Loucy (cell line): ENCODE measurements at regions not wholly inside any gene's neighbourhood (a gene's known extent, or its start where the extent isn't known, plus 50 kb on each side); places are given as distances from the start of the nearest gene placed in this dataset.

ENCODE experiments used
- H2AFZ ChIP-seq: fragments of 200-600 bp; sonication (generic); 2 replicates; pipeline ENCODE4 v1.6.0; 2016; ENCODE audit warnings: antibody characterized with exemption, mild to moderate bottlenecking, low read length, moderate library complexity
- H3F3A ChIP-seq: fragments of 200-600 bp; 2 replicates; pipeline ENCODE4 v1.6.0; 2016; ENCODE audit warnings: antibody characterized with exemption, low read depth, mild to moderate bottlenecking
- H3K27me3 ChIP-seq: fragments of 200-600 bp; sonication (generic); 2 replicates; pipeline ENCODE4 v1.6.1; 2014; ENCODE audit warnings: low read length, mild to moderate bottlenecking; ENCODE audit not compliant: insufficient read depth, poor library complexity, severe bottlenecking
- H3K36me3 ChIP-seq: fragments of 200-600 bp; sonication (generic); 2 replicates; pipeline ENCODE4 v1.6.1; 2016; ENCODE audit warnings: low read length; ENCODE audit not compliant: insufficient read depth
- H3K4me1 ChIP-seq: fragments of 200-600 bp; sonication (generic); 2 replicates; pipeline ENCODE4 v1.5.1; 2014; ENCODE audit warnings: low read length, mild to moderate bottlenecking; ENCODE audit not compliant: insufficient read depth, poor library complexity, severe bottlenecking
- H3K4me2 ChIP-seq: fragments of 200-600 bp; sonication (generic); 2 replicates; pipeline ENCODE4 v1.6.0; 2014; ENCODE audit warnings: antibody characterized with exemption, low read length, low read depth, mild to moderate bottlenecking; ENCODE audit not compliant: poor library complexity, severe bottlenecking
- H3K4me3 ChIP-seq: fragments of 200-600 bp; sonication (generic); 2 replicates; pipeline ENCODE4 v1.5.1; 2014; ENCODE audit warnings: low read length, mild to moderate bottlenecking, mixed read lengths; ENCODE audit not compliant: poor library complexity, severe bottlenecking
- H3K79me2 ChIP-seq: fragments of 200-600 bp; sonication (generic); 2 replicates; pipeline ENCODE4 v1.6.1; 2014; ENCODE audit warnings: low read length; ENCODE audit not compliant: insufficient read depth
- H3K9ac ChIP-seq: fragments of 200-600 bp; sonication (generic); 2 replicates; pipeline ENCODE4 v1.6.0; 2014; ENCODE audit warnings: mild to moderate bottlenecking, low read depth, low read length, moderate library complexity; ENCODE audit not compliant: poor library complexity, severe bottlenecking
- H3K9me2 ChIP-seq: fragments of 200-600 bp; sonication (generic); replicated peaks from 2 replicates; pipeline ENCODE4 v1.6.1; 2016; ENCODE audit warnings: low read depth, low read length, mixed read lengths
- H3K9me3 ChIP-seq: fragments of 200-600 bp; sonication (generic); 2 replicates; pipeline ENCODE4 v1.6.1; 2014; ENCODE audit warnings: mild to moderate bottlenecking, antibody characterized with exemption, low read length, low read depth; ENCODE audit not compliant: insufficient read depth
- H4K20me1 ChIP-seq: fragments of 200-600 bp; sonication (generic); 2 replicates; pipeline ENCODE4 v1.6.0; 2014; ENCODE audit warnings: antibody characterized with exemption, low read length, mild to moderate bottlenecking; ENCODE audit not compliant: insufficient read depth, poor library complexity, severe bottlenecking
- EZH2phosphoT487 ChIP-seq: fragments of 200-600 bp; IDR thresholded peaks from 2 replicates; pipeline ENCODE4 v1.6.1; 2018; ENCODE audit warnings: antibody characterized with exemption, mild to moderate bottlenecking, moderate library complexity, borderline replicate concordance
- TF ChIP-seq, protein P1 (sequence below): fragments of 200-600 bp; sonication (generic); conservative IDR thresholded peaks from 2 replicates; pipeline ENCODE4 v1.5.1; 2014; ENCODE audit warnings: mild to moderate bottlenecking, antibody characterized with exemption, low read length

DNA sequence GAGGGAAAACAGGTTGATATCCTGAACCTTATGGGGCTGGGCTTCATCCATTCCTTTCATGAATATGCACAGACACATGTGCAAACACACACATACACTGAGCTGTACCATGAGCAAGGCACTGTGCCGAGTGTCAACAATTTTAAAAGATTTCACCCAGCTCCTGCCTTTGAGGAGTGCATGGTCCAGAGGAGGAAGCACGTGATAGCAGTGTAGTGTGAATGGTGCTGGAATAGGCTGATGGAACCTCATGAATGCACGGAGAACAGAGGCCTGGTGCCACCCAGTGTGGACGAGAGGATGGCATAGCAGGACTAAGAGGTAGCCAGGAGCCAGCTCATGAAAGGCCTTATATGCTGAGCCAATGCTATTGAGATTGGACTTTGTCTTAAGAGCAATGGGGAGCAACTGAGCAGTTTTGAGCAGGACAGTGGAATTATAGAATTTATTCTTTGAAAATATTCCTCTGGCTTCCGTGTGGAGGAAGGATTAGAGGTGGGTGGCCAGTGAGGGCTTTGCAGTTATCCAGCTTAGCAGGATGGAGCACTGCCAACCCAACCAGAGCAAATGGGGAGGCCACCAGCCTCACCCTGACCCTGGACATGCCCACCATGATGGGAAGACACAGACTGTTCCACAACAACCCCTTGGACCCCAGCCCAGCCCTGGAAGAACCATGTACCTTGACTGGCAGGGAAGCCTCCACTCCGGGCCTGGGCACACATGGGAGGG is 84.4 kb downstream of the UNC5CL start:
- TF ChIP-seq EZH2phosphoT487 = no peak
- TF ChIP-seq, protein P1, sequence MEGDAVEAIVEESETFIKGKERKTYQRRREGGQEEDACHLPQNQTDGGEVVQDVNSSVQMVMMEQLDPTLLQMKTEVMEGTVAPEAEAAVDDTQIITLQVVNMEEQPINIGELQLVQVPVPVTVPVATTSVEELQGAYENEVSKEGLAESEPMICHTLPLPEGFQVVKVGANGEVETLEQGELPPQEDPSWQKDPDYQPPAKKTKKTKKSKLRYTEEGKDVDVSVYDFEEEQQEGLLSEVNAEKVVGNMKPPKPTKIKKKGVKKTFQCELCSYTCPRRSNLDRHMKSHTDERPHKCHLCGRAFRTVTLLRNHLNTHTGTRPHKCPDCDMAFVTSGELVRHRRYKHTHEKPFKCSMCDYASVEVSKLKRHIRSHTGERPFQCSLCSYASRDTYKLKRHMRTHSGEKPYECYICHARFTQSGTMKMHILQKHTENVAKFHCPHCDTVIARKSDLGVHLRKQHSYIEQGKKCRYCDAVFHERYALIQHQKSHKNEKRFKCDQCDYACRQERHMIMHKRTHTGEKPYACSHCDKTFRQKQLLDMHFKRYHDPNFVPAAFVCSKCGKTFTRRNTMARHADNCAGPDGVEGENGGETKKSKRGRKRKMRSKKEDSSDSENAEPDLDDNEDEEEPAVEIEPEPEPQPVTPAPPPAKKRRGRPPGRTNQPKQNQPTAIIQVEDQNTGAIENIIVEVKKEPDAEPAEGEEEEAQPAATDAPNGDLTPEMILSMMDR = no peak
- H3K9me2 ChIP-seq = no peaks in the 10 kb centered on the region
- H3F3A ChIP-seq = no peaks in the 10 kb centered on the region
- H3K9me3 ChIP-seq = no peaks in the 10 kb centered on the region
- no peaks in the 10 kb centered on the region for H4K20me1 ChIP-seq
- no peaks in the 10 kb centered on the region for H3K36me3 ChIP-seq
- no peak overlapping the region for H3K9ac ChIP-seq
- H3K79me2 ChIP-seq = no peaks in the 10 kb centered on the region
- no peak overlapping the region for H3K4me2 ChIP-seq
- no peak overlapping the region for H3K4me3 ChIP-seq
- no peak overlapping the region for H2AFZ ChIP-seq
- no peaks in the 10 kb centered on the region for H3K4me1 ChIP-seq
- no peaks in the 10 kb centered on the region for H3K27me3 ChIP-seq

DNA sequence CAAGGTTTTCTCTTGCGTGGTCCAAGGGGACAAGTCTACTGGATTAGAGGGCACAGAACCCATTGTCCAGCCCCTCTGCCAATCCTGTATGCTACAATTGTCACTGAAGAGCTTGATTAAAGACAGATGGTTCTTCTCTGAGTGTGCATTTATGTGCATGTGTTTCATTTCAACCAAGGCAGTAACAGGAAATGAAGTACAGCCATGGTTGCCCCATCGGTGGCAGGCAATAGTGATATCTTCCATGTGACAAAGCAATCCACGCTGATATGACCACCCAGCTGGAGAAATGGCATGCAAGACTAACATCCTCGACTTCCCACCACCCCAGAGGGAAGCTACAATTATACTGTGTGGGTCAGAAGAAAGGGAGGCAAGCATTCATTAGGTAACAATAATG is 85.5 kb downstream of the UNC5CL start:
- no peaks in the 10 kb centered on the region for H3F3A ChIP-seq
- H3K4me1 ChIP-seq = no peaks in the 10 kb centered on the region
- no peaks in the 10 kb centered on the region for H4K20me1 ChIP-seq
- no peaks in the 10 kb centered on the region for H3K27me3 ChIP-seq
- no peak overlapping the region for H3K4me3 ChIP-seq
- TF ChIP-seq, protein P1 = no peak
- no peak for TF ChIP-seq EZH2phosphoT487
- no peaks in the 10 kb centered on the region for H3K79me2 ChIP-seq
- H3K9me3 ChIP-seq = no peaks in the 10 kb centered on the region
- H2AFZ ChIP-seq = no peak overlapping the region
- H3K9ac ChIP-seq = no peak overlapping the region
- H3K4me2 ChIP-seq = no peak overlapping the region
- no peaks in the 10 kb centered on the region for H3K36me3 ChIP-seq
- H3K9me2 ChIP-seq = no peaks in the 10 kb centered on the region

DNA sequence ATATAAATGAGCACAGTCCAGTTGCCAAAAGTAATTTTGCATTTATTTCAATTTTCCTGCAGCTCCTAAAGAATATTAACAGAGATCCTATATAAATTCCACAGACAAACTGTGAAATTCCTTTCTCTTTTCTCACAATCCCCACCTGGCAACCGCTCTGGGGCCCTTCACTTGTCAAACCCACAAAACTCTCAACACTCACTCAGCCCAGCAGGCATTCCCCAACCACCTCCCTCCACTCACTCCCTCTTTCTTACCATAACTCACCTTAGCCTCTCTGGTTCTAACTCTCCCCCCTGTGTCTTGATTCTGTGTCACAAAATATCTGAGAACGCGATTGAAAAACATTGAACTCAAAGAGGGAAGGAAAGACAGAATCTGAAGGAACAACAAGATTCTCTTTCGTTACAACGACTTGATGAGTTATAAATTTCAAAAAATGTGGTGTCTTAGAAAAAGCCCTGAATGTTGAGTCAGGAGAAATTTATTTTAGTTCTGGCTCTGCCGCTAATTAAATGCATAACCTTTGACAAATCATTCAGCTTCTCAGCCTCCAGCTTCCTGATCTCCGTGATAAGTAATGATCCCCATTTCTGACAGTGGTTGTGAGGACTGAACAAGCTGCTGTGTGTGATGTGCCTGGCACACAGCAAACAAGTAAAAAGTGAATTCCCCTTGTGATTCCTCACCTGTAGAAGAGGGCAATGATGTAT is 87.9 kb downstream of the UNC5CL start:
- Histone ChIP-seq H2AFZ (no peak overlapping the region), H3K27me3 (no peaks in the 10 kb centered on the region), H4K20me1 (no peaks in the 10 kb centered on the region), H3K4me3 (no peak overlapping the region), H3K9me2 (no peaks in the 10 kb centered on the region), H3K9ac (no peak overlapping the region), H3K36me3 (no peaks in the 10 kb centered on the region), H3K4me2 (no peak overlapping the region), H3F3A (no peaks in the 10 kb centered on the region), H3K9me3 (no peaks in the 10 kb centered on the region), H3K4me1 (no peaks in the 10 kb centered on the region), H3K79me2 (no peaks in the 10 kb centered on the region)
- TF ChIP-seq EZH2phosphoT487 = no peak
- TF ChIP-seq, protein P1 = no peak
